Anterior cingulate cortex (tissue), 58 donors: ENCODE measurements at regions not wholly inside any gene's neighbourhood (a gene's known extent, or its start where the extent isn't known, plus 50 kb on each side); places are given as distances from the start of the nearest gene placed in this dataset.
A peak's percentile ranks its signal among the peaks of the same experiment; 100 is the strongest.
"Not testable (repeated sequence)": the region's sequence is repeated elsewhere in the genome, so short reads cannot be mapped to it uniquely, and the experiment has no call there.

Experiments used
- DNase-seq, 58 donors: peaks; one replicate each; lab custom pipeline; 2025; lab: John Stamatoyannopoulos, UW

DNA sequence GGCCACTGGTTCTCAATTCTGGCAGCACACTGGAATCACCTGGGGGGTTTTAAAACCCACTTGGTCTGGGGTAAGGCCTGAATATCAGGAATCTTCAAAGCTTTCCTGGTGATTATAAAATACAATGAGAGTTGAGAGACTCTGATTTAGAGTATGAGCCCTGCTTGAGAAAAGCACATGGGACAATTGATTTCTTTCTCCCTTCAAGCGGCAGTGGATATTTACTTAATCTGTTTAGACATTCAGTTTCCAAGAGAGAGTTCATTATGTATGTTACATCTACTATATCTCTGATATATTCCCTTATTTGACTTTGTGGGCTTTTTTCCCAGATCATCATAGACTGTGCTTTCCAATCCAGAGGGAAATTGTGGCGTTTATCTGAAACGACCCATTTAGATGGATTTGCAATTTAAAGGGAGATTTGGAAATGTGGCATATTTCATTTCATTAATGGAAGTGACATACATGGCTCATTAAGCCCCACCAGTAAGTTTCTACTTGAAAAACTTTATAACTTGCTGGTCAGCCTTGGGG lies 171.2 kb upstream of the PFN2 start:
- DNase-seq: no peak

DNA sequence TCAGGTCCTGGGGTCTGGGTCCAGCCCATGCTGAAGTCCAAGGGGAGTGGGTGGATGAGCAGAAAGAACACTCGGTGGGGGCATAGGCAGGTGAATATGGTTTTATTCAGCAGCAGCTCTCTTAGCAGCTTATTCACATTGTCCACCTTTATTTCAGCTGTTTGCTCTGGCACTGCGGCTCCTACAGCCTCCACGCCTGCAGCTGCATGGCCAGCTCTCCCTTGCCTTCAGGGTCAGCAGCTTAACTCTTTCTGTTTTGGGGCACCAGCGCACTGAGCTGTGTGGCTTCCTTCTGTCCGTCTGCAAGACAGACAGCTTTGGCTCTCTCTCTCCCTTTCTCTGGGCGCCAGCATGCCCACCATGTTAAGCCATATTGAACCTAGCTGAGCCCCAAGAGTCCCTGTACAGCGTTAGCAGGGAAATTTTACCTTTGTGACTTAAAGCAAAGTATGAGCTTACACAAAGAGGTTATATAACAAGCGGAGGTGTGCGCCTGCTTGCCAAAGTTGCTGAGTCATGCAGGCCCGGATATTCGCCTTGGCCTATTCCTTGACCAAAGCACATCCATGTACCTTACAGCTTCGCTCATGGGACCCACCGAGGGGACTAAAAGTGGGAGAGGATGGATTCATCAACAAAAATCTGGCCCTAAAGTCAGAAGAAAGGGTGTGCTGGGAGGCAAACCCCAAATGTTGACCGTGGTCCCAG lies 170.1 kb upstream of the PFN2 start:
- no peak for DNase-seq

GRCh38 chr3:150138824-150139223 lies 168.1 kb upstream of the PFN2 start:
- no peak for DNase-seq

- no peak for DNase-seq
Measured at GRCh38 chr3:150136242-150136641, 165.5 kb upstream of the PFN2 start.

DNA sequence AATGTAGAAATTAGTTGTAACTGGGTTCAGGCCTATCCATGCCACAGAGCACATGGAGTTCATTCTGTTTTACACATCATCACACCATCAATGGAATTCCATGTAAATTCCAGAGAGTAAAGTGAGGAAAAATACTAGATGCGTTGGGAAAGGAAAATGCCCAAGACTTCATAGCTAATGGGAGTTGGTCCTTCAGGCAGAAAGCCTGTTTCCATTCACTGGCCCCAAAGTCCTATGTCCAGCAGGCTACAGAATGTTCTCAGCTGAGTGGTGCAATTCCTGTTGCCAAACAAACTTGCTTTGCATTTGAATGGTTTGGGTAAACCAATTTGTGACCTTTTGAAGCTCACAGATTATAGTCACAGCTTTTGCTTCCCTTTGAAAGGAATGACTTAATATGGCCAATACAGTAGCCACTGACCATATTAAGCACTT lies 164.6 kb upstream of the PFN2 start:
- DNase-seq: peak in 2 of 58 donors; percentile 4 to 20

- DNase-seq: no peak
Measured at GRCh38 chr3:150133293-150133692, 162.6 kb upstream of the PFN2 start.

- DNase-seq: no peak
Measured at GRCh38 chr3:150132101-150132749, 161.5 kb upstream of the PFN2 start.

GRCh38 chr3:150131663-150132062 lies 161.0 kb upstream of the PFN2 start:
- DNase-seq: no peak

DNA sequence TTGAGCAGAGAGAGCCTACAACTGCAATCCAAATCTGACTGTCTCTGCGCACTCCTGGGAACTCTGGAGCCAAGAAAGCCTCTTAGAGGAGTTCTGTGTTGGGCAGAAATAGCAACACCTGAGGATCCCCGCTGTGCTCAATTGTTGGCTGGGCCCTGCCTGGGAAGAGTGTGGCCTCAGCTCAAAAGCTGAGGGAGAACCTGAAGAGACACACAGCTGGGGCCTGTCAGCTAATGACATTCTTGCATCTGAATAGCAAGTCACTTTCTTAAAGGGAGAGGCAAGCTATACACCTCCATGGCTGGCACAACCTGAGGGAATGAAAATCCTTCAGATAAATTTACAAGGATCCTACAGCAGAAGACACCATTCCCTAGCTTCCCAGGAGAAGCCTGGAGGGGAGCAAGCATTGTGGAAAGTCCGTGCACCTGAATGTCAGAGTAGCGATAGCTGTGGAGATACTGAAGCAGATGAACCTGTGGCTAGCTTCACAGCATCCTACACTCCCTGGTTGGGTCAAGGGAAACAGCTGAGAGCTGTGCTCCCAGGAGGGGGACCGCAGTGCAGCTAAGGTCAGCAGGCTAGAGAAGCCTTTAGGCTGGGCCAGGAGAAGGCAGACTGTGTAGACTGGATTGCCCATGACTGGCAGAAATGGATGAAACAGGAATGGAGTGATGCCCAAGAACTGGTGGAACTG lies 159.9 kb upstream of the PFN2 start:
- DNase-seq: no peak

DNA sequence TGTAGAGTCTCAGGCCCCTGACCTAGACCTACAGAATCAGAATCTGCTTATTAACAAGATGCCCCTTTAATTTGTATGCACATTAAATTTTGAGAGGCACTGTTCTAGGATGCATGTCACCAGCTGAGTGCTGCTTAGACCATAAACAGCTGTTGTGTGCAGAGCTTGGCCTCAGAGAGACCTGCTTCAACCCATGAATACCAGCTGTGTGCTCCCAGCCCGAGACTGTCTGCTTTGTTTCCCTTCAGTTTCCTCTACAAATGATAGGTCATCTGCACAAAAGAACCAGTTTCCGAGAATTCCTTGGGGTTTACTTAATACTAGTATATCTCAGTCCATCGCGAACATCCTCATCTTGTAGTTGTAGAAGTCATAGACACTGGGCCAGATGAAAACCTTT lies 158.5 kb upstream of the PFN2 start:
- no peak for DNase-seq

DNA sequence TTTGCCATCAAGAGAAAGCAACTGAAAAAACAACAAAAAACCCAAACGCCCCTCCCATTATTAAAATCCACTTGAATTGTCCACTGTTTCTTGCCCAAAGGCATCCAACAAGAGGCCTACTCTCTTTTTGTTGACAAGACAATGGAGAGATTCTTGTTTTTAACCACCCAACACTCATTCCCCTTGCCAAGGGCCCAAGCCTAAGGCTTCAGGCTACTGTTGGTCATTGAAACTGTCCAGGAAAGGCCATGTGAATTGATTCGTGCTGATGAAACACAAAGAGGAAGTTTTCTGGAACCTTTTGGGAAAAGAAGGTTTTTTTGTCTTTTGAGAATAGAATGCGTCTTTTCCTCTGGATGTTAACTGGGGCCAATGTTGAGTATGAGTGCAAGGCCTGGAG lies 157.4 kb upstream of the PFN2 start:
- peak in 21 of 58 donors; percentile 1 to 61 (median 25) for DNase-seq

- no peak for DNase-seq
Measured at GRCh38 chr3:150127011-150127490, 156.4 kb upstream of the PFN2 start.

DNA sequence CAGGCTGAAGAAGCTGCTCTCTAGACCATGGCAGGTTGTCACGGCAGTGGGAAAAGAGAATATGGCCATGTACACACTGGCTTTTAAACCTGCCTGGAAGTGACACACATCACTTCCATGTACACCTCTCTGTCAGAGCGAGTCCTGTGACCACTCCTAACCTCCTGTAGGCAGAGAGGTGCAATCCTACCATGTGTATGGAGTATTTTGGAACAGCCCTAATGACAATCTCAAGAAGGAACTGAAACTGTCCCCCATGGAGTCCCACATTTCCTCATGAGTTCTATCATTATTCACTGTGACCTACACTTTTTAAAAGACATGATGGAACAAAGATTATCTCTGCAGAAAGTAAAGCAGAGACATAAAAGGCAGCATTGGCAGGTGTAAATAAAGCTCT lies 153.4 kb upstream of the PFN2 start:
- DNase-seq: no peak

- not testable (repeated sequence) for DNase-seq
Measured at GRCh38 chr3:150123249-150123648, 152.6 kb upstream of the PFN2 start.

DNA sequence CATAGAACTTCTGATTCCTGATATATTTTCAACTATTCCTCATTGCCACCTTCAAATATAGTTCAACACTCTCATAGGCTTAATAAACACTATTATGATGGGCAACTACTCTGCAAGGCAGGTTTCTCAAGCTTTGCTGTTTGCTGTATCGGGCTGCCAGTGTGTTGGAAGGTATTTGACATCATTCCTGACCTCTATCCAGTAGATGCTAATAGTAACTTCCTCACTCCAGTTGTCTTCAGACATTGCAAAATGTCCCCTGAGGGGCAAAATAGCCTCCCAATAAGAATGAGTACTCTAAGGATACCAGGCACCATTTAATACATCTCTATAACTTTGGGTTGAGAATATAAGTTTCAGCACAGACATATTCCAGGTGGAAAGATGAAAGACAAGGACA lies 147.5 kb upstream of the PFN2 start:
- DNase-seq: no peak

GRCh38 chr3:150117076-150117475 lies 146.4 kb upstream of the PFN2 start:
- no peak for DNase-seq

DNA sequence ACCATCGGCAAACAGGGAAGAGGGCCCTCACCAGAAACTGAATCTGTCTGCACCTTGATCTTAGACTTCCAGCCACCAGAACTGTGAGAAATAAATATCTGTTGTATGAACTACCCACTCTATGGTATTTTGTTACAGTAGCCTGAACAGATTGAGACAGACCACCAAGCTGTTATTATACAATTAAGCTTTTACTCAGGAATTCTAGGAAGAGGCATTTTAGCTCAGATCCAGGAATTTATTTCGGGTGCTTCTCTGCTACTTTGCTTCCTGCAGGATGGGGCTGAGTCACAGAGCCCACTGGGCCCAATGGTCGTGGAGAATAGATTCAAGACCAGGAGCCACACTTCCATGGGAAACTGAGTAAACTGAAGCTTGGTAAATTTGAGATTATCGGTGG lies 145.5 kb upstream of the PFN2 start:
- DNase-seq: no peak

GRCh38 chr3:150114873-150115540 lies 144.3 kb upstream of the PFN2 start:
- no peak for DNase-seq

GRCh38 chr3:150114273-150114672 lies 143.6 kb upstream of the PFN2 start:
- no peak for DNase-seq

DNA sequence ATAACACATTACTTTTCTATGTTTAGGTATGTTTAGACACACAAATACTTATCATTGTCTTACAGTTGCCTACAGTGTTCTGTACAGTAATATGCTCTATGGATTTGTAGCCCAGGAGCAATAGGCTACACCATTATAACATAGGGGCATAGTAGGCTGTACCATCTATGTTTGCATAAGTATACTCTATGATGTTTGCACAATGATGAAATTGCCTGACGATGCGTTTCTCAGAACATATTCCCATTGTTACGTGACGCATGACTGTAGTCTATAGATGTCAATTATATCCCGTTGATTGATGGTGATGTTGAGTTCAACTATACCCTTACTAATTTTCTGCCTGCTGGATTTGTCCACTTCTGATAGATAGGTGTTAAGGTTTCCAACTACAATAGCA lies 139.4 kb upstream of the PFN2 start:
- no peak for DNase-seq
